Right lobe of liver (tissue), 4 donors: ENCODE measurements at regions not wholly inside any gene's neighbourhood (a gene's known extent, or its start where the extent isn't known, plus 50 kb on each side); places are given as distances from the start of the nearest gene placed in this dataset.
"Not testable (repeated sequence)": the region's sequence is repeated elsewhere in the genome, so short reads cannot be mapped to it uniquely, and the experiment has no call there.

Experiments
- POLR2A ChIP-seq: fragments of 450-650 bp; IDR thresholded peaks from one replicate; pipeline ENCODE4 v1.6.1; 2017; ENCODE audit warnings: antibody characterized with exemption, mild to moderate bottlenecking
- TF ChIP-seq, protein P1 (sequence below), 4 donors: fragments of 200-600 bp in 3 of 4; fragments of 450-650 bp in 1 of 4; IDR thresholded peaks; one replicate each; pipeline versions ENCODE4 v1.5.1 to v1.8.0; 2016 to 2022; ENCODE audit warnings: antibody characterized with exemption in 4 of 4, mild to moderate bottlenecking in 2 of 4
- donor health status: DM: no; HTN: no; CAD: no.
- donor health status: DM: no; HTN: no; CAD: no.
- donor health status: DM: no; HTN: yes; CAD: no.

DNA sequence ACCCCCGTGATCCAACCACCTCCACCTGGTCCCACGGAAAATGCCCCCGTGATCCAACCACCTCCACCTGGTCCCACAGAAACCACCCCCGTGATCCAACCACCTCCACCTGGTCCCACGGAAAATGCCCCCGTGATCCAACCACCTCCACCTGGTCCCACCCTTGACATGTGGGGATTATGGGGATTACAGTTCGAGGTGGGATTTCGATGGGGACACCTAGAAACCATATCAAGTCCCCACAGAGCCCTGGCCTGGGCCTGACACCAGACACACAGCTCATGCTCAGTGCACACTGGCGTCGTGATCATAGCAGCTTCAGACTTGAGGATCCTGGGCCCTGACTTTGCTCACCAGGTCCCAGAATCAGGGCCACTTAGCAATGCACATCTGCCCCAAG is 637.7 kb downstream of the TBC1D22A start:
- TF ChIP-seq, protein P1, sequence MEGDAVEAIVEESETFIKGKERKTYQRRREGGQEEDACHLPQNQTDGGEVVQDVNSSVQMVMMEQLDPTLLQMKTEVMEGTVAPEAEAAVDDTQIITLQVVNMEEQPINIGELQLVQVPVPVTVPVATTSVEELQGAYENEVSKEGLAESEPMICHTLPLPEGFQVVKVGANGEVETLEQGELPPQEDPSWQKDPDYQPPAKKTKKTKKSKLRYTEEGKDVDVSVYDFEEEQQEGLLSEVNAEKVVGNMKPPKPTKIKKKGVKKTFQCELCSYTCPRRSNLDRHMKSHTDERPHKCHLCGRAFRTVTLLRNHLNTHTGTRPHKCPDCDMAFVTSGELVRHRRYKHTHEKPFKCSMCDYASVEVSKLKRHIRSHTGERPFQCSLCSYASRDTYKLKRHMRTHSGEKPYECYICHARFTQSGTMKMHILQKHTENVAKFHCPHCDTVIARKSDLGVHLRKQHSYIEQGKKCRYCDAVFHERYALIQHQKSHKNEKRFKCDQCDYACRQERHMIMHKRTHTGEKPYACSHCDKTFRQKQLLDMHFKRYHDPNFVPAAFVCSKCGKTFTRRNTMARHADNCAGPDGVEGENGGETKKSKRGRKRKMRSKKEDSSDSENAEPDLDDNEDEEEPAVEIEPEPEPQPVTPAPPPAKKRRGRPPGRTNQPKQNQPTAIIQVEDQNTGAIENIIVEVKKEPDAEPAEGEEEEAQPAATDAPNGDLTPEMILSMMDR (IDR thresholded peaks at IDR 0.05) = not testable (repeated sequence)
- TF ChIP-seq POLR2A = not testable (repeated sequence)
